Bone marrow (tissue), 2 donors: ENCODE measurements at regions not wholly inside any gene's neighbourhood (a gene's known extent, or its start where the extent isn't known, plus 50 kb on each side); places are given as distances from the start of the nearest gene placed in this dataset.
"Not testable (repeated sequence)": the region's sequence is repeated elsewhere in the genome, so short reads cannot be mapped to it uniquely, and the experiment has no call there.

ENCODE experiments used
- DNase-seq, 2 donors: peaks; one replicate each; lab custom pipeline; 2025; lab: John Stamatoyannopoulos, UW

- no peak for DNase-seq
Measured at GRCh38 chr21:15433091-15433490, 296.7 kb upstream of the USP25 start.

- DNase-seq: no peak
Measured at GRCh38 chr21:15434163-15434905, 295.4 kb upstream of the USP25 start.

- DNase-seq: no peak
Measured at GRCh38 chr21:15436031-15436430, 293.8 kb upstream of the USP25 start.

GRCh38 chr21:15437883-15438282 is 291.9 kb upstream of the USP25 start:
- DNase-seq: peak in 1 of 2 donors; percentile 75

- DNase-seq: no peak
Measured at GRCh38 chr21:15439726-15440125, 290.1 kb upstream of the USP25 start.

GRCh38 chr21:15441060-15441493 is 288.7 kb upstream of the USP25 start:
- DNase-seq: no peak

GRCh38 chr21:15441992-15442391 is 287.8 kb upstream of the USP25 start:
- no peak for DNase-seq

- no peak for DNase-seq
Measured at GRCh38 chr21:15442743-15443469, 286.9 kb upstream of the USP25 start.

- no peak for DNase-seq
Measured at GRCh38 chr21:15443740-15444117, 286.1 kb upstream of the USP25 start.

- no peak for DNase-seq
Measured at GRCh38 chr21:15444118-15444960, 285.4 kb upstream of the USP25 start.

- DNase-seq: peak in 1 of 2 donors; percentile 41
Measured at GRCh38 chr21:15445327-15445726, 284.5 kb upstream of the USP25 start.

- DNase-seq: no peak
Measured at GRCh38 chr21:15446223-15446622, 283.6 kb upstream of the USP25 start.

- DNase-seq: no peak
Measured at GRCh38 chr21:15449556-15449955, 280.2 kb upstream of the USP25 start.

GRCh38 chr21:15453261-15453660 is 276.5 kb upstream of the USP25 start:
- no peak for DNase-seq

GRCh38 chr21:15453785-15454184 is 276.0 kb upstream of the USP25 start:
- not testable (repeated sequence) for DNase-seq

GRCh38 chr21:15454931-15455330 is 274.9 kb upstream of the USP25 start:
- DNase-seq: not testable (repeated sequence)

GRCh38 chr21:15455819-15456462 is 273.8 kb upstream of the USP25 start:
- no peak for DNase-seq

GRCh38 chr21:15457965-15458364 is 271.8 kb upstream of the USP25 start:
- DNase-seq: no peak

GRCh38 chr21:15462092-15462491 is 267.7 kb upstream of the USP25 start:
- no peak for DNase-seq

- DNase-seq: no peak
Measured at GRCh38 chr21:15466329-15466728, 263.5 kb upstream of the USP25 start.

- DNase-seq: no peak
Measured at GRCh38 chr21:15468368-15468767, 261.4 kb upstream of the USP25 start.
